ENCODE measurements at regions not wholly inside any gene's neighbourhood (a gene's known extent, or its start where the extent isn't known, plus 50 kb on each side); places are given as distances from the start of the nearest gene placed in this dataset.

GRCh38 chr16:6558661-6559060, 774.0 kb upstream of the RBFOX1 start:
- H3K4me3 ChIP-seq (ENCODE audit: low read length): no peak overlapping the region
- no peak for TF ChIP-seq CTCF (conservative IDR thresholded peaks at IDR 0.05; ENCODE audit: low read depth, low read length)
- DNase-seq (ENCODE audit: low read depth): no peak

- no peak for TF ChIP-seq CTCF (conservative IDR thresholded peaks at IDR 0.05; ENCODE audit: low read depth, low read length)
- DNase-seq (ENCODE audit: low read depth): no peak
- H3K4me3 ChIP-seq (ENCODE audit: low read length): no peak overlapping the region
Observed at GRCh38 chr16:6558126-6558525, 774.5 kb upstream of the RBFOX1 start.

GRCh38 chr16:6557353-6558023, 775.2 kb upstream of the RBFOX1 start:
- no peak overlapping the region for H3K4me3 ChIP-seq (ENCODE audit: low read length)
- TF ChIP-seq CTCF (conservative IDR thresholded peaks at IDR 0.05; ENCODE audit: low read depth, low read length): no peak
- no peak for DNase-seq (ENCODE audit: low read depth)

GRCh38 chr16:6549415-6549814, 783.2 kb upstream of the RBFOX1 start:
- TF ChIP-seq CTCF (conservative IDR thresholded peaks at IDR 0.05; ENCODE audit: low read depth, low read length): no peak
- DNase-seq (ENCODE audit: low read depth): no peak
- H3K4me3 ChIP-seq (ENCODE audit: low read length): no peak overlapping the region

- no peak for DNase-seq (ENCODE audit: low read depth)
- TF ChIP-seq CTCF (conservative IDR thresholded peaks at IDR 0.05; ENCODE audit: low read depth, low read length): no peak
- H3K4me3 ChIP-seq (ENCODE audit: low read length): no peak overlapping the region
Observed at GRCh38 chr16:6548507-6548906, 784.1 kb upstream of the RBFOX1 start.

GRCh38 chr16:6547131-6547530, 785.5 kb upstream of the RBFOX1 start:
- no peak for TF ChIP-seq CTCF (conservative IDR thresholded peaks at IDR 0.05; ENCODE audit: low read depth, low read length)
- DNase-seq (ENCODE audit: low read depth): no peak
- H3K4me3 ChIP-seq (ENCODE audit: low read length): no peak overlapping the region

GRCh38 chr16:6545329-6545728, 787.3 kb upstream of the RBFOX1 start:
- no peak overlapping the region for H3K4me3 ChIP-seq (ENCODE audit: low read length)
- no peak for DNase-seq (ENCODE audit: low read depth)
- no peak for TF ChIP-seq CTCF (conservative IDR thresholded peaks at IDR 0.05; ENCODE audit: low read depth, low read length)
